ENCODE measurements at regions not wholly inside any gene's neighbourhood (a gene's known extent, or its start where the extent isn't known, plus 50 kb on each side); places are given as distances from the start of the nearest gene placed in this dataset.
A peak's percentile ranks its signal among the peaks of the same experiment; 100 is the strongest.
"Not testable (repeated sequence)": the region's sequence is repeated elsewhere in the genome, so short reads cannot be mapped to it uniquely, and the experiment has no call there.

GRCh38 chr14:41000350-41000749 lies 606.3 kb upstream of the LRFN5 start:
- H3K27ac ChIP-seq = no peak overlapping the region
- TF ChIP-seq ZFX (IDR thresholded peaks at IDR 0.05; ENCODE audit: borderline replicate concordance) (no peak), CTCF (IDR thresholded peaks at IDR 0.05) (no peak)

GRCh38 chr14:40989260-40989659 lies 617.4 kb upstream of the LRFN5 start:
- no peak overlapping the region for H3K27ac ChIP-seq
- TF ChIP-seq CTCF (IDR thresholded peaks at IDR 0.05) = no peak
- TF ChIP-seq ZFX (IDR thresholded peaks at IDR 0.05; ENCODE audit: borderline replicate concordance) = no peak

GRCh38 chr14:40987481-40987880 lies 619.2 kb upstream of the LRFN5 start:
- TF ChIP-seq CTCF (IDR thresholded peaks at IDR 0.05) (no peak), ZFX (IDR thresholded peaks at IDR 0.05; ENCODE audit: borderline replicate concordance) (no peak)

GRCh38 chr14:40986655-40987054 lies 620.0 kb upstream of the LRFN5 start:
- no peak for TF ChIP-seq CTCF (IDR thresholded peaks at IDR 0.05)
- no peak for TF ChIP-seq ZFX (IDR thresholded peaks at IDR 0.05; ENCODE audit: borderline replicate concordance)

More at GRCh38 chr14:40987481-40987880, 619.2 kb upstream of the LRFN5 start:
- H3K27ac ChIP-seq = no peak overlapping the region

GRCh38 chr14:40985584-40985983 lies 621.1 kb upstream of the LRFN5 start:
- no peak for TF ChIP-seq ZFX (IDR thresholded peaks at IDR 0.05; ENCODE audit: borderline replicate concordance)
- TF ChIP-seq CTCF (IDR thresholded peaks at IDR 0.05) = no peak
- no peak overlapping the region for H3K27ac ChIP-seq

More at GRCh38 chr14:40986655-40987054, 620.0 kb upstream of the LRFN5 start:
- no peak overlapping the region for H3K27ac ChIP-seq

- H3K27ac ChIP-seq = peak overlapping the region; percentile 12; the same call in 1 of the 2 replicates
- TF ChIP-seq ZFX (IDR thresholded peaks at IDR 0.05; ENCODE audit: borderline replicate concordance) (no peak), CTCF (IDR thresholded peaks at IDR 0.05) (no peak)
Observed at GRCh38 chr14:40983604-40984003, 623.1 kb upstream of the LRFN5 start.

- no peak overlapping the region for H3K27ac ChIP-seq
- TF ChIP-seq ZFX (IDR thresholded peaks at IDR 0.05; ENCODE audit: borderline replicate concordance) = no peak
- TF ChIP-seq CTCF (IDR thresholded peaks at IDR 0.05) = no peak
Observed at GRCh38 chr14:40981247-40981646, 625.4 kb upstream of the LRFN5 start.

- not testable (repeated sequence) for H3K27ac ChIP-seq
Observed at GRCh38 chr14:40960257-40960656, 646.4 kb upstream of the LRFN5 start.

Data from 22Rv1 (cell line).